HepG2 (cell line): ENCODE measurements at regions not wholly inside any gene's neighbourhood (a gene's known extent, or its start where the extent isn't known, plus 50 kb on each side); places are given as distances from the start of the nearest gene placed in this dataset.

Experiments used
- ATAC-seq: fragments of 200-7000 bp; cut with Tn5 transposase; 3 replicates; pipeline ENCODE4 v1.9.1; 2020; ENCODE audit warnings: mild to moderate bottlenecking, moderate library complexity
- BruUV-seq: library from RNA; stranded (reverse); fragments of 400-500 nt; replicated peaks from 2 replicates; lab custom pipeline; 2021; lab: Mats Ljungman, UMichigan
- CTCF ChIA-PET: fragments of 300-600 bp; formaldehyde crosslinking; extraction: SDS; loops from one replicate; lab custom pipeline; 2021; ENCODE audit warnings: low total read pairs, inconsistent platforms, low intra/inter-chr PET ratio; lab: Yijun Ruan, JAX
- POLR2A ChIA-PET: fragments of 350-600 bp; sonication (Branson Sonifier 250); formaldehyde crosslinking; loops from one replicate; lab custom pipeline; 2020; ENCODE audit warnings: antibody characterized with exemption, inconsistent platforms; lab: Yijun Ruan, JAX
- DNase-seq: peaks from one replicate; pipeline ENCODE4 v3.0.0-alpha.2; 2015; ENCODE audit warnings: low spot score
- FAIRE-seq: peaks from 3 replicates; lab custom pipeline; 2011; peaks lifted over from hg19 to GRCh38; lab: Jason Lieb, UNC
- H2AFZ ChIP-seq: one replicate; pipeline ENCODE4 v1.6.1; 2011; ENCODE audit warnings: low read length, inconsistent platforms
- H3K27ac ChIP-seq: fragments of 300-600 bp; 3 replicates; pipeline ENCODE4 v1.8.0; 2011; ENCODE audit warnings: mixed run types, mild to moderate bottlenecking, mixed read lengths, low read length, inconsistent platforms; ENCODE audit not compliant: insufficient read depth; ENCODE audit errors: extremely low read length
- H3K27me3 ChIP-seq, 2 experiments: fragments of 200-600 bp in 1 of 2; 2 replicates in 1 of 2; 3 replicates in 1 of 2; pipeline versions ENCODE4 v1.6.0 to v1.8.0; 2011; ENCODE audit warnings: low read length in 2 of 2, mild to moderate bottlenecking in 2 of 2, moderate library complexity in 2 of 2, inconsistent platforms in 1 of 2; ENCODE audit not compliant: insufficient read depth in 2 of 2, control insufficient read depth in 1 of 2
- H3K36me3 ChIP-seq, 2 experiments: fragments of 200-600 bp in 1 of 2; replicated peaks in 1 of 2; 2 replicates in 1 of 2; 3 replicates in 1 of 2; pipeline versions ENCODE4 v1.5.1 to v1.8.0; 2011; ENCODE audit warnings: low read length in 2 of 2, inconsistent platforms in 1 of 2; ENCODE audit not compliant: insufficient read depth in 2 of 2, control insufficient read depth in 1 of 2
- H3K4me1 ChIP-seq: 2 replicates; pipeline ENCODE4 v1.5.1; 2012; ENCODE audit warnings: low read length, inconsistent platforms; ENCODE audit not compliant: insufficient read depth
- H3K4me2 ChIP-seq: 2 replicates; pipeline ENCODE4 v1.6.0; 2011; ENCODE audit warnings: low read depth, low read length, inconsistent platforms
- H3K4me3 ChIP-seq, 3 experiments: fragments of 200-600 bp in 1 of 3; sonication (generic), shearing (Covaris generic) in 1 of 3; replicated peaks in 1 of 3; 2 replicates each; pipeline ENCODE4 v1.5.1; 2011 to 2016; ENCODE audit warnings: low read length in 3 of 3, inconsistent platforms in 2 of 3, low read depth in 2 of 3, mild to moderate bottlenecking in 2 of 3, control low read depth in 1 of 3, mixed read lengths in 1 of 3; ENCODE audit not compliant: insufficient read depth in 1 of 3
- H3K79me2 ChIP-seq: one replicate; pipeline ENCODE4 v1.6.1; 2011; ENCODE audit warnings: low read length, inconsistent platforms; ENCODE audit not compliant: insufficient read depth
- H3K9ac ChIP-seq: 2 replicates; pipeline ENCODE4 v1.6.0; 2011; ENCODE audit warnings: mild to moderate bottlenecking, low read depth, low read length, inconsistent platforms; ENCODE audit not compliant: insufficient read depth
- H3K9me3 ChIP-seq: 2 replicates; pipeline ENCODE4 v1.5.1; 2012; ENCODE audit warnings: mild to moderate bottlenecking, low read length
- H4K20me1 ChIP-seq: 2 replicates; pipeline ENCODE4 v1.6.0; 2011; ENCODE audit warnings: inconsistent platforms, mild to moderate bottlenecking, low read length, moderate library complexity; ENCODE audit not compliant: insufficient read depth
- DNMT1 ChIP-seq: sonication (generic); formaldehyde crosslinking; IDR thresholded peaks from 2 replicates; pipeline ENCODE4 v1.5.1; 2020; ENCODE audit warnings: mild to moderate bottlenecking, missing genetic modification reagents
- FOXM1 ChIP-seq: sonication (generic); formaldehyde crosslinking; IDR thresholded peaks from 2 replicates; pipeline ENCODE4 v1.5.0; 2020; ENCODE audit warnings: missing genetic modification reagents
- GABPA ChIP-seq, 2 experiments: IDR thresholded peaks; 2 replicates each; pipeline ENCODE4 v1.6.1; 2011 to 2016; ENCODE audit warnings: low read depth in 2 of 2, low read length in 1 of 2, missing biosample characterization in 1 of 2, missing genetic modification characterization in 1 of 2
- GLMP ChIP-seq: sonication (generic); formaldehyde crosslinking; IDR thresholded peaks from 2 replicates; pipeline ENCODE4 v1.9.0; 2021; ENCODE audit warnings: missing genetic modification reagents, mild to moderate bottlenecking, borderline replicate concordance
- IKZF5 ChIP-seq: IDR thresholded peaks from 2 replicates; pipeline ENCODE4 v1.6.1; 2018; ENCODE audit warnings: missing genetic modification reagents, mild to moderate bottlenecking, missing compliant biosample characterization
- MYC ChIP-seq: sonication (generic); formaldehyde crosslinking; IDR thresholded peaks from 2 replicates; pipeline ENCODE4 v1.9.0; 2021; ENCODE audit warnings: missing genetic modification reagents, borderline replicate concordance
- PAWR ChIP-seq: sonication (generic); formaldehyde crosslinking; IDR thresholded peaks from 2 replicates; pipeline ENCODE4 v1.4.0; 2020; ENCODE audit warnings: missing genetic modification reagents, mild to moderate bottlenecking, borderline replicate concordance
- PLRG1 ChIP-seq: fragments of 450-650 bp; conservative IDR thresholded peaks from 2 replicates; pipeline ENCODE4 v1.6.1; 2016
- POLR2AphosphoS5 ChIP-seq: IDR thresholded peaks from 2 replicates; pipeline ENCODE4 v1.6.1; 2012; ENCODE audit warnings: low read depth, low read length
- RNF2 ChIP-seq: fragments of 450-650 bp; conservative IDR thresholded peaks from 2 replicates; pipeline ENCODE4 v1.6.1; 2016; ENCODE audit warnings: low read depth
- SMAD9 ChIP-seq: sonication (generic); formaldehyde crosslinking; IDR thresholded peaks from 2 replicates; pipeline ENCODE4 v1.5.1; 2020; ENCODE audit warnings: mild to moderate bottlenecking, missing genetic modification reagents
- TEAD2 ChIP-seq: sonication (generic); formaldehyde crosslinking; IDR thresholded peaks from 2 replicates; pipeline ENCODE4 v1.9.0; 2021; ENCODE audit warnings: missing genetic modification reagents
- TFDP1 ChIP-seq: IDR thresholded peaks from 2 replicates; pipeline ENCODE4 v1.6.1; 2016; ENCODE audit warnings: missing compliant biosample characterization, missing genetic modification reagents, borderline replicate concordance
- THAP11 ChIP-seq: IDR thresholded peaks from 2 replicates; pipeline ENCODE4 v1.6.1; 2016; ENCODE audit warnings: missing biosample characterization, missing genetic modification reagents
- ZMAT3 ChIP-seq: sonication (generic); formaldehyde crosslinking; conservative IDR thresholded peaks from 2 replicates; pipeline ENCODE4 v1.7.0; 2021; ENCODE audit warnings: missing genetic modification reagents
- ZNF225 ChIP-seq: sonication (generic); formaldehyde crosslinking; IDR thresholded peaks from 2 replicates; pipeline ENCODE4 v1.4.0; 2020; ENCODE audit warnings: mild to moderate bottlenecking, missing genetic modification reagents
- ZNF383 ChIP-seq: sonication (generic); formaldehyde crosslinking; IDR thresholded peaks from 2 replicates; pipeline ENCODE4 v1.4.0; 2020; ENCODE audit warnings: missing genetic modification reagents, mild to moderate bottlenecking, borderline replicate concordance
- ZNF430 ChIP-seq: sonication (generic); formaldehyde crosslinking; IDR thresholded peaks from 2 replicates; pipeline ENCODE4 v1.9.0; 2021; ENCODE audit warnings: mild to moderate bottlenecking, missing genetic modification reagents
- ZNF576 ChIP-seq: sonication (generic); formaldehyde crosslinking; IDR thresholded peaks from 2 replicates; pipeline ENCODE4 v1.4.0; 2020; ENCODE audit warnings: mild to moderate bottlenecking, missing genetic modification reagents
- WGBS: methylation state at CpG from one replicate; pipeline ENCODE4 v1.1.6; 2017; ENCODE audit warnings: low lambda C conversion rate; 5-methylcytosine and 5-hydroxymethylcytosine counted together
- in situ Hi-C: cut with HindIII; loops from 2 replicates; pipeline ENCODE4 v1.10.0; 2017; ENCODE audit warnings: low pct_unique_long_range_greater_than_20kb; ENCODE audit not compliant: extremely low pct_ligation_motif_present
- intact Hi-C: fragments of 100-400 bp; cut with micrococcal nuclease; formaldehyde crosslinking; loops from one replicate; pipeline ENCODE4 v1.10.0; 2022; ENCODE audit not compliant: unreplicated experiment

- H4K20me1 ChIP-seq, result no peaks in the 10 kb centered on the region
- H3K4me3 ChIP-seq, result no peak overlapping the region
- ChIA-PET CTCF (no interaction called here), POLR2A (no interaction called here)
- H3K4me2 ChIP-seq, result no peak overlapping the region
- WGBS, result 29% methylated on average over 3 of the region's 3 CpGs
- H3K79me2 ChIP-seq, result no peaks in the 10 kb centered on the region
- in situ Hi-C loops, result no loop called here
- TF ChIP-seq ZNF576 (CRISPR knock-in tag) (no peak), DNMT1 (CRISPR knock-in tag) (no peak), THAP11 (CRISPR knock-in tag) (no peak), TEAD2 (no peak), ZNF383 (CRISPR knock-in tag) (no peak), ZNF430 (CRISPR knock-in tag) (no peak), POLR2AphosphoS5 (no peak), RNF2 (no peak)
- no peak overlapping the region for H3K27ac ChIP-seq
- intact Hi-C loops, result no loop called here
- H3K9ac ChIP-seq, result no peak overlapping the region
- no peaks in the 10 kb centered on the region for H3K36me3 ChIP-seq
- no peaks in the 10 kb centered on the region; a peak in 1 of 5 replicates for H3K27me3 ChIP-seq
- H3K4me1 ChIP-seq, result no peaks in the 10 kb centered on the region
- no TSS peak for BruUV-seq
- no peak for FAIRE-seq
- DNase-seq, result no peak
- ATAC-seq, result no peak
- H3K9me3 ChIP-seq, result no peaks in the 10 kb centered on the region
- H2AFZ ChIP-seq, result no peak overlapping the region
Measured at GRCh38 chrX:39293203-39293602, 491.9 kb downstream of the MID1IP1 start.

- WGBS, result 23% methylated on average over 5 of the region's 5 CpGs
- no peaks in the 10 kb centered on the region for H3K79me2 ChIP-seq
- no peak overlapping the region for H2AFZ ChIP-seq
- H3K9ac ChIP-seq, result no peak overlapping the region
- H3K4me1 ChIP-seq, result no peaks in the 10 kb centered on the region
- FAIRE-seq (no peak), DNase-seq (no peak), ATAC-seq (no peak)
- CTCF ChIA-PET, result no interaction called here
- no peaks in the 10 kb centered on the region for H3K9me3 ChIP-seq
- no peaks in the 10 kb centered on the region for H4K20me1 ChIP-seq
- POLR2A ChIA-PET, result no interaction called here
- H3K27me3 ChIP-seq, result no peaks in the 10 kb centered on the region; a peak in 1 of 5 replicates
- no TSS peak for BruUV-seq
- H3K4me3 ChIP-seq, result no peak overlapping the region
- no peak overlapping the region for H3K27ac ChIP-seq
- no peaks in the 10 kb centered on the region for H3K36me3 ChIP-seq
- H3K4me2 ChIP-seq, result no peak overlapping the region
- intact Hi-C loops (no loop called here), in situ Hi-C loops (no loop called here)
- TF ChIP-seq FOXM1 (CRISPR knock-in tag) (no peak), PAWR (CRISPR knock-in tag) (no peak), GLMP (CRISPR knock-in tag) (no peak), SMAD9 (CRISPR knock-in tag) (no peak), PLRG1 (no peak), TFDP1 (CRISPR knock-in tag) (no peak), ZNF225 (no peak), MYC (CRISPR knock-in tag) (no peak), ZMAT3 (CRISPR knock-in tag) (no peak), IKZF5 (CRISPR knock-in tag) (no peak), GABPA (IDR thresholded peaks at IDR 0.05; ENCODE audit: low read depth, low read length) (no peak), GABPA (CRISPR knock-in tag; IDR thresholded peaks at IDR 0.05; ENCODE audit: low read depth) (no peak)
Measured at GRCh38 chrX:39296472-39296871, 495.2 kb downstream of the MID1IP1 start.
